ENCODE measurements at regions not wholly inside any gene's neighbourhood (a gene's known extent, or its start where the extent isn't known, plus 50 kb on each side); places are given as distances from the start of the nearest gene placed in this dataset.

DNA sequence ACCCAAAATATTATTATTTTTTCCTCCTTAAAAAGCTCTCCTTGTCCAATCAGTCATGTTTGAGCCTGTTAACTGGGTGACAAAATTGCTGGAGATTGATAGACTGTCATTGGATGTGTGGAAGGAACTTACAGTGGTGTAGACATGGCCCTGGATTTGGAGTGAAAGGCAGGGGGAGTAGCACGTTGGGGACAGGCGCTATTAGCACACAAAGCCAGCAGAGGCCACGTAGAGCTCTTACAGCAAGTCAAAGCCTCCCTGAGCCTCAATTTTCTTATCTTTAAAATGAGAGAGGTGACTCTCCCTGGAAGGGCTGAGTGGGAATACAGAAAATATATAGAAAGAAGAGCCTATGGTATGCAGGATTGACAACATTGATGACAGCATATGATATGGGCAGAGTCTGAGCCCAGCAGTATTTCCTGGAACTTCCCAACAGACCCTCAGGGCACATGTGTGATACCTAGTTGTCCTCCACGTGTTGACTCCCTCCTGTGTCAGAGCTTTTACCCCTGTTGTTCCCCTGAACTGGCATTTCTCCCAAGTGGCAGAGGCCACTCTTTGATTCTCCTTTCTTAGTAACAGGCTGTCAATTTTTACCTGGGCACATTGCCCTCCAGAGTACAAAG, 504.9 kb downstream of the VRK1 start:
- TF ChIP-seq POLR2A (IDR thresholded peaks at IDR 0.05; ENCODE audit: low read length), result no peak
- no peak for TF ChIP-seq GATA1 (IDR thresholded peaks at IDR 0.05; ENCODE audit: low read depth, low read length)

All from erythroblast (primary cell).